Esophagus squamous epithelium (tissue), 5 donors: ENCODE measurements at regions not wholly inside any gene's neighbourhood (a gene's known extent, or its start where the extent isn't known, plus 50 kb on each side); places are given as distances from the start of the nearest gene placed in this dataset.

ENCODE experiments used
- DNase-seq: peaks from one replicate; lab custom pipeline; 2025; lab: John Stamatoyannopoulos, UW
- H3K27ac ChIP-seq, 4 donors: fragments of 200-600 bp; sonication (generic); one replicate each; pipeline ENCODE4 v1.5.1; 2016 to 2019; ENCODE audit warnings: mild to moderate bottlenecking in 1 of 4
- H3K27me3 ChIP-seq, 4 donors: fragments of 200-600 bp; sonication (generic); 1 replicate in 3 of 4; 2 replicates in 1 of 4; pipeline versions ENCODE4 v1.5.1 to v1.6.0; 2017 to 2021; ENCODE audit warnings: antibody characterized with exemption in 1 of 4
- H3K36me3 ChIP-seq, 3 donors: fragments of 200-600 bp; sonication (generic); one replicate each; pipeline ENCODE4 v1.5.1; 2016 to 2019
- H3K4me1 ChIP-seq, 3 donors: fragments of 200-600 bp; sonication (generic); one replicate each; pipeline ENCODE4 v1.5.1; 2017 to 2019
- H3K4me3 ChIP-seq, 4 donors: fragments of 200-600 bp; sonication (generic); 1 replicate in 3 of 4; 2 replicates in 1 of 4; pipeline ENCODE4 v1.5.1; 2016 to 2019; ENCODE audit warnings: mild to moderate bottlenecking in 2 of 4, moderate library complexity in 1 of 4
- H3K9me3 ChIP-seq, 3 donors: fragments of 200-600 bp; sonication (generic); one replicate each; pipeline ENCODE4 v1.5.1; 2016 to 2019
- POLR2A ChIP-seq, 4 donors: fragments of 450-650 bp; IDR thresholded peaks; one replicate each; pipeline ENCODE4 v1.6.1; 2017; ENCODE audit warnings: antibody characterized with exemption in 4 of 4, mild to moderate bottlenecking in 4 of 4, moderate library complexity in 3 of 4
- WGBS, 2 donors: methylation state at CpG; one replicate each; pipeline ENCODE4 v1.1.5; 2018; 5-methylcytosine and 5-hydroxymethylcytosine counted together
- intact Hi-C: fragments of 100-400 bp; cut with DNase I; formaldehyde crosslinking; loops from one replicate; pipeline ENCODE4 v1.15.0; 2022
- TF ChIP-seq, protein P1 (sequence below), 6 experiments: fragments of 450-650 bp in 4 of 6; fragments of 200-600 bp in 2 of 6; sonication (generic) in 2 of 6; IDR thresholded peaks; one replicate each; pipeline ENCODE4 v1.5.1; 2016 to 2019; ENCODE audit warnings: antibody characterized with exemption in 6 of 6, mild to moderate bottlenecking in 4 of 6, moderate library complexity in 4 of 6
- donor health status: DM: yes; HTN: yes; CAD: no.

DNA sequence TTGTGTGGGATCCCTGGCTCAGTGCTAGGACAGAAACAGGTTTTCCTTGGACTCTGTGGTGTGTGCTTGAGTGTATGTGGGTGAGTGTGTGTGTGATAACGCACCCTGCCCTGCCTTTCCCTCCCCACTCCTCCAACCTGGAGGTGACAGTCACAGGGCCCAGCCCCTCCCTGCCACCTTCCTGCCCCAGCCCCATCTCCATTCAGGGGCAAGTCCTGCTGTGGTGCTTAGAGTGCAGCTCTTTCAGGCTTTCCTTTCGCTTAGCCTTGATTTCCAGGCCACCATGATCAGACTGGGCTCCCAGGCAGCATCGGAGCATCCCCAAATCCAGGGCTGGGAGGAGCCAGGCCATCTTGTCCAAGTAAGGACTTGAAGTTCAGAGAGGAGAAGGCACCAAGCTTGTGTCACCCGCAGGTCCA is 185.2 kb downstream of the ZFP36L2 start:
- no peak for DNase-seq
- WGBS, 2 donors, result 83 to 95% methylated on average over 4 of the region's 4 CpGs
- Histone ChIP-seq H3K36me3 (no peaks in the 10 kb centered on the region), H3K27me3 (no peaks in the 10 kb centered on the region), H3K27ac (no peak overlapping the region), H3K9me3 (no peaks in the 10 kb centered on the region), H3K4me3 (no peak overlapping the region), H3K4me1 (peaks cover 4 to 46% (median 6%) of the 10 kb centered on the region in 3 donors)
- intact Hi-C loops, result no loop called here
- TF ChIP-seq, protein P1, sequence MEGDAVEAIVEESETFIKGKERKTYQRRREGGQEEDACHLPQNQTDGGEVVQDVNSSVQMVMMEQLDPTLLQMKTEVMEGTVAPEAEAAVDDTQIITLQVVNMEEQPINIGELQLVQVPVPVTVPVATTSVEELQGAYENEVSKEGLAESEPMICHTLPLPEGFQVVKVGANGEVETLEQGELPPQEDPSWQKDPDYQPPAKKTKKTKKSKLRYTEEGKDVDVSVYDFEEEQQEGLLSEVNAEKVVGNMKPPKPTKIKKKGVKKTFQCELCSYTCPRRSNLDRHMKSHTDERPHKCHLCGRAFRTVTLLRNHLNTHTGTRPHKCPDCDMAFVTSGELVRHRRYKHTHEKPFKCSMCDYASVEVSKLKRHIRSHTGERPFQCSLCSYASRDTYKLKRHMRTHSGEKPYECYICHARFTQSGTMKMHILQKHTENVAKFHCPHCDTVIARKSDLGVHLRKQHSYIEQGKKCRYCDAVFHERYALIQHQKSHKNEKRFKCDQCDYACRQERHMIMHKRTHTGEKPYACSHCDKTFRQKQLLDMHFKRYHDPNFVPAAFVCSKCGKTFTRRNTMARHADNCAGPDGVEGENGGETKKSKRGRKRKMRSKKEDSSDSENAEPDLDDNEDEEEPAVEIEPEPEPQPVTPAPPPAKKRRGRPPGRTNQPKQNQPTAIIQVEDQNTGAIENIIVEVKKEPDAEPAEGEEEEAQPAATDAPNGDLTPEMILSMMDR (IDR thresholded peaks at IDR 0.05), result no peak
- no peak for TF ChIP-seq POLR2A (IDR thresholded peaks at IDR 0.05)

DNA sequence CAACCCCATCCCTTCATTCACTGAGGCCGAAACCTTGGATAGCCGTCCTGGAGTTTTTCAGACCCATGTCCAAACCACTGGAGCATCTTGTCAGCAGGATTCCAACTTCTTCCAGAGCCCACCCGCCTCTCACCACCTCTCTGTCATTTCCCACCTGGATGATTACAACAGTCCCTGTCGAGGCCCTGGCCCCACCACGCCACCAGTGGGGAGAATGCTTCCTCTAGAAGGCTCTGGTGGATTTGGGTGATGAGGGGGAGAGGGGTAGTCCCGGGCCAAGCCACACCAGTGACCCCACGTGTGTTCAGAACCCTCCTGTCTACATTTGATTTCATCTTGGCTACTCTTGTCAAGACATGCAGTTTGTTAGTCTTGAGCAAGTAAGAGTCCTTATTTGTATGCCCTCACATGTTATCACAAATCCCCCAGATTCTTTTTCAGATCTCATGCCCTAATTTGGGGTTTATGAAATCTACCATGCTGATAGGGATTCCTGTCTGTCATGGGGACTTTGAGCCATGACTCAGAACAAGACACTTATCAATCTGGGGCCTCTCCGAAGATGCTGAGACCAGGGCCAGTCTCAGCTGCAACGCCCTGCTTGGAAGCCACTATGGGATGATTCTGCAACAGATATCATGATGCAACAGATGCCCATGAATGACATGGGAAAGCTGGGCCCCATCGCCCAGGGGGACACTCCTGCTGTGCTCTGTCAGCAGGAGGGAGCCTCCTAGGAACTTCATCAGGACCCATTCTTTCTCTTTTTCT is 186.1 kb downstream of the ZFP36L2 start:
- TF ChIP-seq, protein P1 (IDR thresholded peaks at IDR 0.05), result no peak
- TF ChIP-seq POLR2A (IDR thresholded peaks at IDR 0.05), result no peak
- H3K27ac ChIP-seq, result no peak overlapping the region
- 58 to 60% methylated on average over 9 to 10 of the region's 10 CpGs for WGBS, 2 donors
- H3K4me1 ChIP-seq, result peaks cover 3 to 40% (median 6%) of the 10 kb centered on the region in 3 donors
- H3K36me3 ChIP-seq, result no peaks in the 10 kb centered on the region
- DNase-seq, result no peak
- no peaks in the 10 kb centered on the region for H3K27me3 ChIP-seq
- no peaks in the 10 kb centered on the region for H3K9me3 ChIP-seq
- no peak overlapping the region for H3K4me3 ChIP-seq
- intact Hi-C loops, result no loop called here

DNA sequence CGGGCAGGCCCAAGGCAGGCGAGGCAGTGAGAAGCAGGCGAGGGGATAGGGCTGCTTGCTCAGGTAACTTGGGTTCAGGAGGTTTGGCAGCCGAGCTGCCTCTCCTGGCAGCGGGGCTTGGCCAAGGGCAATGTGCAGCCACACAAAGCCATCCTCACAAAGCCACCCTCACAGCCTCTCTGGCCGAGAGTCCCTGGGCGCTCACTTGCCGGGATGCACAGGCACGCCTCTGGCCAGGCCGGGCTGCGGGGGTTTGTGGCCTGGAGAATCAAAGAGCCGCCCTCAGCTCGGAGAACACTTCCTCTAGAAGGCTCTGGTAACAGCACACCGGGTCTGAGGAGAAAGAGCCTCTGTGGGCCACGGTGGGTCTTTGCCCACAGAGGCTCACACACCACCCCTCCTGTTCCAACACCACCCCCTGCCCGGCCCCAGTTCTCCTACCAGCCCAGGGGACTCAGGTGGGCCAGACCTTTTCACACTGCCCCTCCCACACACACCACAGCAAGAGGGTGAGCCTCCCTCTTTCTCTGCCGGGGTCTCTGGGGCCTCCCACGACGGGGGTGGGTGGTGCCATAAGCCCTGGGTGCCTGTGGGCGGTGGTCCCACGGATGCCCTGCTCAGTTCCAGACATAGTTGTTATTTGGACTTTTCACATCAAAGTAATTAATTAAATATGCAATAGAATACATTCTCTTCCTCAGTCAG is 186.9 kb downstream of the ZFP36L2 start:
- WGBS, 2 donors, result 47 to 62% methylated on average over 3 to 11 of the region's 21 CpGs
- intact Hi-C loops, result no loop called here
- Histone ChIP-seq H3K4me3 (no peak overlapping the region), H3K27me3 (no peaks in the 10 kb centered on the region), H3K27ac (no peak overlapping the region), H3K9me3 (no peaks in the 10 kb centered on the region), H3K4me1 (peaks cover 3 to 40% (median 6%) of the 10 kb centered on the region in 3 donors), H3K36me3 (no peaks in the 10 kb centered on the region)
- TF ChIP-seq POLR2A (IDR thresholded peaks at IDR 0.05), result no peak
- TF ChIP-seq, protein P1 (IDR thresholded peaks at IDR 0.05), result no peak
- no peak for DNase-seq

DNA sequence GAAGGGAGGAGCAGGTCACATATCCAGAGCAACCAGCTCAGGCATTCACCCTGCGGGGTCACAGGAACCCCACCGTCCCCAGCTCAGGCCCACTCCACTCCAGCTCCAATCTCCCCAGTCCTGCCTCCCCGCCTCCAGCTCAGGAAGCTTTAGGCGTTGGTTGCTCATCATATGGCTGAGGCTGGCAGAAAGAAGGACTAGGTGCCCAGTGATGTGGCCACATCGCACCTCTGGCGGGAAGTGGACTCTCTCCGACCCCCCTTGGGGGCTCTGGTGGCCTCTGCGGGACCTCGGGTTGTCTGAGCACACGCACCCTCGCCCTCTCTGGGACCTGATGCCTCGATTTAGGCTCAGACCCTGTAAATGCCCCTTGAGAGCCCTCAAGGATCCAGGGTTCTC is 187.7 kb downstream of the ZFP36L2 start:
- Histone ChIP-seq H3K27ac (no peak overlapping the region), H3K4me1 (peaks cover 3 to 40% (median 6%) of the 10 kb centered on the region in 3 donors), H3K36me3 (no peaks in the 10 kb centered on the region), H3K27me3 (no peaks in the 10 kb centered on the region), H3K9me3 (no peaks in the 10 kb centered on the region), H3K4me3 (no peak overlapping the region)
- TF ChIP-seq, protein P1 (IDR thresholded peaks at IDR 0.05), result no peak
- TF ChIP-seq POLR2A (IDR thresholded peaks at IDR 0.05), result no peak
- WGBS, 2 donors, result 87 to 91% methylated on average over 5 to 6 of the region's 12 CpGs
- intact Hi-C loops, result no loop called here
- DNase-seq, result no peak
